Left lobe of liver (tissue), 2 donors: ENCODE measurements at regions not wholly inside any gene's neighbourhood (a gene's known extent, or its start where the extent isn't known, plus 50 kb on each side); places are given as distances from the start of the nearest gene placed in this dataset.

Source experiments
- ATAC-seq: fragments of 200-7000 bp; cut with Tn5 transposase; one replicate; pipeline ENCODE4 v1.9.1; 2020; ENCODE audit warnings: mild to moderate bottlenecking, moderate library complexity
- DNase-seq: peaks from one replicate; pipeline ENCODE4 v3.0.0-alpha.2; 2020; ENCODE audit warnings: low spot score
- donor health status: DM: no; HTN: no; CAD: no; lungs with moderate emphysema.
- donor health status: DM: no; HTN: yes; CAD: no.

- DNase-seq (no peak), ATAC-seq (no peak)
Measured at GRCh38 chr5:89759802-89760201, 649.8 kb downstream of the CETN3 start.

GRCh38 chr5:89758146-89758545 is 651.4 kb downstream of the CETN3 start:
- ATAC-seq (no peak), DNase-seq (no peak)

DNA sequence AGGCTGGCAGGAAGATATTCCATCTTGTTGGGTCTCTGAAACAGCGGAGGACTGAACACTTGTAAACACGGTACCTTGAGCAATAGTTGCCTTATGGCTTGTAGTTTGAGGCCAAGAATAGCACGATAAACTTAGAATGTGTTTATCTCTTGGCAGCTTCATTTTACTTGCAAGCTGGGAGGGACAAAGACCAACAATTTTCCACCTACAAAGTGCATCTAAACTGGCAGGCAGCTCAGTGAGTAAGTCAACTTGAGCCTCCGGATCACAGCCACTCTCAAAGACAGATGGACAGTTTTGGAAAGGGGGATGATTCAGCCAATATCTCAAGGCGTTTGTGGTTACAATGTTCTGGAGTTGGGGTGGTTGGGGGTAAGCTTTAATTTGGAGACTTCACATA is 652.6 kb downstream of the CETN3 start:
- no peak for DNase-seq
- no peak for ATAC-seq

GRCh38 chr5:89755024-89755423 is 654.5 kb downstream of the CETN3 start:
- DNase-seq (no peak), ATAC-seq (no peak)

DNA sequence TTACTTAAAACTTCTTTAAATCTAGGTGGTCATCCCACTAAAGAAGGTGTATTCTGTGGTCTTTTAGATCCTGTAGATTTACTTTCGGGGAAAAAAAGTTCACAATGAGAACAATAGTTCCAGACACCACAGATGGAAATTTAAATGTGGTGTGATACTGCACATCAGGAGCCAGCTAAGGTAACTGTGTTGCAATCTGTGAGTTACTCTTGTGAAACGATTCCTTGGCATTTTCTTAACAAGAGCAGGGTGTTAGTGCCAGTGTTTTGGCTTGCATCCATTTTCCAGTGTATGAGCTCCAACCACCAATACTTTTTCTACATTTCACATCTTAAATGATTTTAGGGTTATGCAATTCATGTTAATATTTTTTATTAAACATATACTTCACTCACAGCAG is 674.5 kb downstream of the CETN3 start:
- ATAC-seq (no peak), DNase-seq (no peak)

- ATAC-seq, result no peak
Measured at GRCh38 chr5:89733772-89734171, 675.8 kb downstream of the CETN3 start.

GRCh38 chr5:89729623-89730301 is 679.8 kb downstream of the CETN3 start:
- DNase-seq, result no peak
- ATAC-seq, result no peak

More at GRCh38 chr5:89733772-89734171, 675.8 kb downstream of the CETN3 start:
- DNase-seq, result no peak

GRCh38 chr5:89728750-89729149 is 680.8 kb downstream of the CETN3 start:
- ATAC-seq, result peak; percentile 42
- peak; percentile 42 for DNase-seq

DNA sequence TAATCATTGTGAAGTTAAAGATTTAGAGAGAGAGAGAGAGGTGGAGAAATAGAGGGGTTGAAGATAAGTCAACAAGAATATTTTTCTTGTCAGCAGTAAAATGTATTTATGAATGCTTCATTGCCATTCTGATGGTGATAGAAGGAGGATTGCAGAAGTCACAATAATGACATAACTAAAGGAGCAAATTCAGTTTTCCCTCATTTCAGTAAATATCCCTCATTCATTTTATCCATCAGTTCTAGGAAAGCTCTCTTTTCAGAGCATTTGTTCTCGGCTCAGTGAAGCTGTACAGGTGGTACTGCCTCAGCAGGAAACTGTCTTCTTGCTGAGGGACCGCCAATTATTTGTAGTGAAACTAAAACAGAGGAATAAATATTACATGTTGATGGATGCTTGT is 681.4 kb downstream of the CETN3 start:
- ATAC-seq (no peak), DNase-seq (no peak)

GRCh38 chr5:89724379-89725095 is 685.0 kb downstream of the CETN3 start:
- no peak for ATAC-seq
- no peak for DNase-seq

- ATAC-seq, result no peak
Measured at GRCh38 chr5:89723907-89724306, 685.6 kb downstream of the CETN3 start.

DNA sequence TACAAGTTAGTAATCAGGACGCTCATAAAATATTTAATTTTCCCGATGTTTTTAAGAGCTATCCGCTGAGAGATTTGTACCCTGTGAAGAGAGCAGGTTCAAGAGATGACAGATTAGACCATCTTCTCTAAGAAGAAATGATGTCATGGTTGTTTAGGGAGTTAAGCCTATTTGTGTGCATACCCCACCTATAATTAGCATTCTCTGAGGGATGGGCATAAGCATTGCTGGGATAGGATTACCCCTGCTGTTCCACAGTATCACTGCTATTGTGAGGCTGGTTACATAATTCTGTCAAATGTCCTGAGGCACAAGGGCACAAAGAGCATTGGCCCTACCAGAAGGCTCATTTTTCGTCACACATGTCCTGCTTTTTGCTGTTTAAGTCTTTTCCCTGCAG is 687.0 kb downstream of the CETN3 start:
- DNase-seq, result no peak
- ATAC-seq, result no peak

More at GRCh38 chr5:89723907-89724306, 685.6 kb downstream of the CETN3 start:
- DNase-seq, result no peak

GRCh38 chr5:89721931-89722330 is 687.6 kb downstream of the CETN3 start:
- DNase-seq, result no peak
- ATAC-seq, result no peak

- ATAC-seq, result no peak
Measured at GRCh38 chr5:89721353-89721752, 688.2 kb downstream of the CETN3 start.

GRCh38 chr5:89712134-89712700 is 697.3 kb downstream of the CETN3 start:
- ATAC-seq, result no peak
- no peak for DNase-seq

More at GRCh38 chr5:89721353-89721752, 688.2 kb downstream of the CETN3 start:
- DNase-seq, result no peak

DNA sequence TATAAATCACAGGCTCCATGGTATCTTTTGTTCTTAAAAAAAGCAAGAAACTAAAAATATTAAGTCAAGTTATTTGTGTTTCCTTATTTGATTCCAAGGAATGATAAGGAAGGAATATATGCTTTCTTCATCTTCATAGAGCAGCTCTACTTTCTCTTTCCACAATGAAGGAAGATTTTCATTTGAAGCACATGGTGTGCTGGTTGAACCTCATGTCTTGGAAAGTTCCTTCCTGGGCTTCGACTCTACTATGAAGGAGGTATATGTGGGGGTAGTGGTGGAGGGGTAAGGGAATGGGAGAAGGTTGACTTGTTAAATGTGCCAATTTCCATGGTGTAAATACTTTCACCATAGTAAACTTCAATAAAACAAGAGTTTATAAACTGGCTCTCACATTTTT is 698.0 kb downstream of the CETN3 start:
- DNase-seq (no peak), ATAC-seq (no peak)

DNA sequence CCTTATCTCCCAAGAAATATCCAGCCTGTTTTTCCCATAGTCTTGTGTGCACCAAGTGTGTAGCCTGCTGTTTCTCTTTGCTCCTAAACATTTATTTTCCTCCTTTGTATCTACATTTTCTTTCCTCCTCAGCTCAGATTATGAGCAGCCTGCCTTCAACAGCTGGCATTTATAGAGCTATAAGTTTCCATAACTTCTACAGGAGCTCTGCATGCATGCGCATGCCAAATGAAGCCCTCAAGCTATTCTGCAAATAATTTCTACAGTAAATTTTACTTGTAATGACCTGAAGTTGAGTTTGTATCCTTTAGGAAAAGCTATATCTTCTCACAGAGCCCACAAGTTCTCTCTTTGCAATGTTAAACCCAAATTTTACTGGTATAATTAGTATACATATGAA is 699.5 kb downstream of the CETN3 start:
- ATAC-seq (no peak), DNase-seq (no peak)

GRCh38 chr5:89707891-89708290 is 701.7 kb downstream of the CETN3 start:
- ATAC-seq, result no peak
- no peak for DNase-seq

DNA sequence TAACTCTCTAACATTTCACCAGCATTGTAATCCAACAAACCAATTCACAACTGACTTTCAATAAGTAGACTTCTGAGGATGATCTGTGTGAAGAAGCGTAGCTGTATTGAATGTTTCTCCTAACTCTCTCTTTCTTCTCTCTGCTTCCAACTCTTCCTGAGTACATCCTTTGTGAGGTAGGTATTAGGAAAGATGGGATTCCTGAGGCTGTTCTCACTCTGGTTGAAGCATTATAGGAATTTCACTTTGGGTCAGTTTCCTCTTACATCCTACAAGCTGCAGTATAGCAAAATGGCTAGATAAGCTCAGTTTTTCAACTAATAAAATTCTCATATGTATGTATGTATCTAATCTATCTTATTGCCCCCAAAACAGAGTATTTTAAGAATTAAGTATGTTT is 702.8 kb downstream of the CETN3 start:
- no peak for ATAC-seq
- DNase-seq, result no peak

GRCh38 chr5:89703817-89704216 is 705.7 kb downstream of the CETN3 start:
- DNase-seq (no peak), ATAC-seq (no peak)

GRCh38 chr5:89698028-89698427 is 711.5 kb downstream of the CETN3 start:
- no peak for DNase-seq

DNA sequence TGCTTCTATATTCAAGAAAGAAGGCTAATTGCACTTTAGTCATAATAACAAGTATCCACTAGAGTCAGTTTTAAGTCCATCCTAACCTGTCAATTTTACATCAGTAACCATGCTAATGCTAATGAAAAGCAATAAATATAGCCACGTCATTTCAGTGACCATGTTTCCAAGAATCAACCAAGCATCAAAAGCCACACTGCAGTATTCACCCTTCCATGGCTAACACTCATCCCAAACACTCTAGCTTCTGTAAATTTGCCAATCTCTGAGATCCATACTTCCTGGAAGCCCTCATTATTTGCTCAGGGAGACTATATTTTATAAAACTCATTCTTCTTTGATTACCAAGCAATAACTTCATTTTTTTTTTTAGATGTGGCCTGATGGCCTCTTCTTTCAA is 712.0 kb downstream of the CETN3 start:
- no peak for ATAC-seq
- no peak for DNase-seq

More at GRCh38 chr5:89698028-89698427, 711.5 kb downstream of the CETN3 start:
- ATAC-seq, result no peak
